GM12864 (cell line): ENCODE measurements at regions not wholly inside any gene's neighbourhood (a gene's known extent, or its start where the extent isn't known, plus 50 kb on each side); places are given as distances from the start of the nearest gene placed in this dataset.
"Not testable (repeated sequence)": the region's sequence is repeated elsewhere in the genome, so short reads cannot be mapped to it uniquely, and the experiment has no call there.

Experiments used
- DNase-seq: peaks from one replicate; pipeline ENCODE4 v3.0.0-alpha.2; 2011; ENCODE audit warnings: low read depth
- H3K4me3 ChIP-seq: 2 replicates; pipeline ENCODE4 v1.5.1; 2011; ENCODE audit warnings: mild to moderate bottlenecking, low read depth, low read length, control low read depth
- CTCF ChIP-seq: IDR thresholded peaks from 2 replicates; pipeline ENCODE4 v1.5.1; 2011; ENCODE audit warnings: low read depth, mild to moderate bottlenecking, moderate library complexity, low read length, control low read depth, inconsistent platforms; ENCODE audit errors: missing control alignments

- no peak for DNase-seq
- TF ChIP-seq CTCF = no peak
Measured at GRCh38 chr1:201643835-201644104, 104.8 kb downstream of the NAV1 start.

DNA sequence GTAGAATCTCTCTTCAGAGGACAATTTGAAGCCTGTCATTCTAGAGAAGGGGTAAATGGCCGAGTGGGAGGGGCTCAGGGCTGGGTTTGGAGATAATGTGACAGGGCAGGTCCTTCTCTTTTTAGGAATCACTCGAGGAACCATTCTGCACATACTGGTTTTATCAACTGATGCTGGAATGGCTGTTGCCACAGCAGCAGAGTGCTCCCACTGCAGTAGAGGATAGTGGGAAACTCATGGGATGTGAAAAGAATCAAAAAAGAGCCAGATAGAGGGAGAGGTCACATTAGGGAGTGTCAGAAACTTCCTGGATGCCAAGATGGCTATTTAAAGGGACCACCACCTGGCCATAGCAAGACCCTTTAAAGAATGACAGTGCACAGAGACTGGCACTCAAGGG, 105.3 kb downstream of the NAV1 start:
- no peak for TF ChIP-seq CTCF
- DNase-seq = no peak
- H3K4me3 ChIP-seq = no peak overlapping the region

More at GRCh38 chr1:201643835-201644104, 104.8 kb downstream of the NAV1 start:
- H3K4me3 ChIP-seq = no peak overlapping the region

DNA sequence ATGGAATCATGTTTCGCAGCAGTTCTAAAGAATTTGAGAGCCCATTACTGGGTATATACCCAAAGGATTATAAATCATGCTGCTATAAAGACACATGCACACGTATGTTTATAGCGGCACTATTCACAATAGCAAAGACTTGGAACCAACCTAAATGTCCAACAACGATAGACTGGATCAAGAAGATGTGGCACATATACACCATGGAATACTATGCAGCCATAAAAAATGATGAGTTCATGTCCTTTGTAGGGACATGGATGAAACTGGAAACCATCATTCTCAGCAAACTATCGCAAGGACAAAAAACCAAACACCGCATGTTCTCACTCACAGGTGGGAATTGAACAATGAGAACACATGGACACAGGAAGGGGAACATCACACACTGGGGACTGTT, 106.1 kb downstream of the NAV1 start:
- not testable (repeated sequence) for H3K4me3 ChIP-seq, DNase-seq

- H3K4me3 ChIP-seq = no peak overlapping the region
- no peak for TF ChIP-seq CTCF
- DNase-seq = no peak
Measured at GRCh38 chr1:201645956-201646355, 107.0 kb downstream of the NAV1 start.

GRCh38 chr1:201646411-201647022, 107.6 kb downstream of the NAV1 start:
- DNase-seq = no peak
- no peak overlapping the region for H3K4me3 ChIP-seq
- TF ChIP-seq CTCF = no peak

DNA sequence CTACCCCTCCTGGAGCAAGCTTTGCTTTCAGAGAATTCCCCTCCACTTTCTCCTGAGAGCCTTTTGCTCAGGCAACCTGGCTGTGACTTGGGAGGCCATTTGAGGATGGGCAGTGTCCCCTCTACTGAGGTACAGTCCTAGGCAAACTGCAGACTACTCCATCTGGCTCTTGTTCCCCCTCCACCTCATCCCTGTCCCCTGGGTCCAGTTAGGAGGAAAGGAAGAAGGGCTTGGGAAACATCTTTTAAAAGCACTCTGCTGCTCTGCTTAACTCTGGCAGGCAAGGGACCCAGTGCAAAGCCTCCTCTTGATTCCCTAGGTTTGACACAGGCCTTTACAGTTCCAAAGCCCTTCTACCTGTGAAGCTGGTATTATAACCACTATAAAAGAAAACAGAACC, 108.2 kb downstream of the NAV1 start:
- H3K4me3 ChIP-seq = no peak overlapping the region
- DNase-seq = no peak

GRCh38 chr1:201647722-201648065, 108.8 kb downstream of the NAV1 start:
- no peak for DNase-seq
- H3K4me3 ChIP-seq = no peak overlapping the region
- no peak for TF ChIP-seq CTCF

More for the DNA sequence above, 108.2 kb downstream of the NAV1 start:
- no peak for TF ChIP-seq CTCF
